PC-3 (cell line): ENCODE measurements at regions not wholly inside any gene's neighbourhood (a gene's known extent, or its start where the extent isn't known, plus 50 kb on each side); places are given as distances from the start of the nearest gene placed in this dataset.

ENCODE experiments used
- CTCF ChIP-seq: fragments of 300-600 bp; sonication (generic); conservative IDR thresholded peaks from 2 replicates; pipeline ENCODE4 v1.5.1; 2017; ENCODE audit warnings: antibody characterized with exemption, low read depth, mild to moderate bottlenecking, low read length
- EZH2 ChIP-seq: fragments of 300-600 bp; sonication (generic); IDR thresholded peaks from one replicate; pipeline ENCODE4 v1.6.1; 2017; ENCODE audit warnings: antibody characterized with exemption, mild to moderate bottlenecking, low read length; ENCODE audit not compliant: unreplicated experiment
- EZH2phosphoT487 ChIP-seq: fragments of 300-600 bp; sonication (generic); IDR thresholded peaks from 2 replicates; pipeline ENCODE4 v1.6.1; 2018; ENCODE audit warnings: mild to moderate bottlenecking, antibody characterized with exemption, low read length, borderline replicate concordance

GRCh38 chr14:65959563-65960024 lies 526.6 kb upstream of the CCDC196 start:
- TF ChIP-seq CTCF (no peak), EZH2 (no peak), EZH2phosphoT487 (no peak)
